HCT116 (cell line): ENCODE measurements at regions not wholly inside any gene's neighbourhood (a gene's known extent, or its start where the extent isn't known, plus 50 kb on each side); places are given as distances from the start of the nearest gene placed in this dataset.

Source experiments
- CTCF ChIP-seq, 3 experiments: fragments of 200-600 bp in 1 of 3; sonication (generic) in 1 of 3; IDR thresholded peaks in 2 of 3; conservative IDR thresholded peaks in 1 of 3; 2 replicates each; pipeline ENCODE4 v1.5.1; 2012 to 2017; ENCODE audit warnings: low read depth in 2 of 3, low read length in 2 of 3, antibody characterized with exemption in 1 of 3, borderline replicate concordance in 1 of 3, control low read depth in 1 of 3, mild to moderate bottlenecking in 1 of 3, mixed read lengths in 1 of 3, mixed run types in 1 of 3, moderate library complexity in 1 of 3; ENCODE audit not compliant: insufficient read depth in 1 of 3
- JUND ChIP-seq: IDR thresholded peaks from 2 replicates; pipeline ENCODE4 v1.6.1; 2012
- POLR2A ChIP-seq: IDR thresholded peaks from 2 replicates; pipeline ENCODE4 v1.7.0; 2011; ENCODE audit warnings: borderline replicate concordance; ENCODE audit not compliant: insufficient read depth, insufficient read length; ENCODE audit errors: extremely low read depth
- POLR2AphosphoS5 ChIP-seq: IDR thresholded peaks from 2 replicates; pipeline ENCODE4 v1.6.1; 2011; ENCODE audit warnings: mild to moderate bottlenecking, low read depth, low read length, moderate library complexity
- REST ChIP-seq: IDR thresholded peaks from 2 replicates; pipeline ENCODE4 v1.6.1; 2012; ENCODE audit warnings: low read depth
- TF ChIP-seq, protein P1 (sequence below): IDR thresholded peaks from 2 replicates; pipeline ENCODE4 v1.6.1; 2012
- TF ChIP-seq, protein P2 (sequence below): IDR thresholded peaks from 2 replicates; pipeline ENCODE4 v1.6.1; 2012
- TF ChIP-seq, protein P3 (sequence below): IDR thresholded peaks from 2 replicates; pipeline ENCODE4 v1.6.1; 2011; ENCODE audit warnings: mild to moderate bottlenecking, low read length, moderate library complexity; ENCODE audit not compliant: insufficient replicate concordance; ENCODE audit errors: extremely low read depth

GRCh38 chr5:61850696-61851095 lies 455.3 kb upstream of the KIF2A start:
- TF ChIP-seq, protein P1, sequence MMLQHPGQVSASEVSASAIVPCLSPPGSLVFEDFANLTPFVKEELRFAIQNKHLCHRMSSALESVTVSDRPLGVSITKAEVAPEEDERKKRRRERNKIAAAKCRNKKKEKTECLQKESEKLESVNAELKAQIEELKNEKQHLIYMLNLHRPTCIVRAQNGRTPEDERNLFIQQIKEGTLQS = no peak
- TF ChIP-seq, protein P2, sequence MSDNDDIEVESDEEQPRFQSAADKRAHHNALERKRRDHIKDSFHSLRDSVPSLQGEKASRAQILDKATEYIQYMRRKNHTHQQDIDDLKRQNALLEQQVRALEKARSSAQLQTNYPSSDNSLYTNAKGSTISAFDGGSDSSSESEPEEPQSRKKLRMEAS = no peak
- TF ChIP-seq REST (no peak), CTCF (IDR thresholded peaks at IDR 0.05 in 2 of 3, conservative IDR thresholded peaks at IDR 0.05 in 1 of 3; ENCODE audit: borderline replicate concordance in 1 of 3, insufficient read depth in 1 of 3, low read depth in 2 of 3, low read length in 2 of 3) (no peak), JUND (no peak), POLR2A (no peak), POLR2AphosphoS5 (no peak)
- TF ChIP-seq, protein P3, sequence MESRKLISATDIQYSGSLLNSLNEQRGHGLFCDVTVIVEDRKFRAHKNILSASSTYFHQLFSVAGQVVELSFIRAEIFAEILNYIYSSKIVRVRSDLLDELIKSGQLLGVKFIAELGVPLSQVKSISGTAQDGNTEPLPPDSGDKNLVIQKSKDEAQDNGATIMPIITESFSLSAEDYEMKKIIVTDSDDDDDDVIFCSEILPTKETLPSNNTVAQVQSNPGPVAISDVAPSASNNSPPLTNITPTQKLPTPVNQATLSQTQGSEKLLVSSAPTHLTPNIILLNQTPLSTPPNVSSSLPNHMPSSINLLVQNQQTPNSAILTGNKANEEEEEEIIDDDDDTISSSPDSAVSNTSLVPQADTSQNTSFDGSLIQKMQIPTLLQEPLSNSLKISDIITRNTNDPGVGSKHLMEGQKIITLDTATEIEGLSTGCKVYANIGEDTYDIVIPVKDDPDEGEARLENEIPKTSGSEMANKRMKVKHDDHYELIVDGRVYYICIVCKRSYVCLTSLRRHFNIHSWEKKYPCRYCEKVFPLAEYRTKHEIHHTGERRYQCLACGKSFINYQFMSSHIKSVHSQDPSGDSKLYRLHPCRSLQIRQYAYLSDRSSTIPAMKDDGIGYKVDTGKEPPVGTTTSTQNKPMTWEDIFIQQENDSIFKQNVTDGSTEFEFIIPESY = no peak
